ENCODE measurements at regions not wholly inside any gene's neighbourhood (a gene's known extent, or its start where the extent isn't known, plus 50 kb on each side); places are given as distances from the start of the nearest gene placed in this dataset.

GRCh38 chr11:105265845-105266244 lies 126.3 kb upstream of the CARD18 start:
- Mint-ChIP-seq H3K9me3 (no peaks in the 10 kb centered on the region), H3K4me3 (no peak overlapping the region), H3K27ac (no peak overlapping the region), H3K27me3 (peaks cover 4% of the 10 kb centered on the region), H3K36me3 (ENCODE audit: low read depth) (no peaks in the 10 kb centered on the region), H3K4me1 (ENCODE audit: low read depth) (peaks cover 5% of the 10 kb centered on the region)
- DNase-seq = no peak

GRCh38 chr11:105260976-105261375 lies 121.4 kb upstream of the CARD18 start:
- peaks cover 8% of the 10 kb centered on the region for H3K27me3 Mint-ChIP-seq
- H3K9me3 Mint-ChIP-seq = no peaks in the 10 kb centered on the region
- no peaks in the 10 kb centered on the region for H3K36me3 Mint-ChIP-seq (ENCODE audit: low read depth)
- H3K4me3 Mint-ChIP-seq = no peak overlapping the region
- H3K4me1 Mint-ChIP-seq (ENCODE audit: low read depth) = peaks cover 5% of the 10 kb centered on the region
- no peak for DNase-seq
- no peak overlapping the region for H3K27ac Mint-ChIP-seq

- no peaks in the 10 kb centered on the region for H3K36me3 Mint-ChIP-seq (ENCODE audit: low read depth)
These were observed 106.3 kb upstream of the CARD18 start for GRCh38 chr11:105245781-105246315.

GRCh38 chr11:105244160-105244825 lies 104.7 kb upstream of the CARD18 start:
- H3K4me3 Mint-ChIP-seq = no peak overlapping the region
- H3K4me1 Mint-ChIP-seq (ENCODE audit: low read depth) = no peaks in the 10 kb centered on the region
- no peak overlapping the region for H3K27ac Mint-ChIP-seq
- no peaks in the 10 kb centered on the region for H3K36me3 Mint-ChIP-seq (ENCODE audit: low read depth)
- H3K9me3 Mint-ChIP-seq = no peaks in the 10 kb centered on the region
- no peak for DNase-seq
- peaks cover 9% of the 10 kb centered on the region for H3K27me3 Mint-ChIP-seq

More at GRCh38 chr11:105245781-105246315, 106.3 kb upstream of the CARD18 start:
- H3K27me3 Mint-ChIP-seq = peaks cover 9% of the 10 kb centered on the region
- H3K4me3 Mint-ChIP-seq = no peak overlapping the region
- H3K27ac Mint-ChIP-seq = no peak overlapping the region
- H3K9me3 Mint-ChIP-seq = no peaks in the 10 kb centered on the region
- no peak for DNase-seq
- no peaks in the 10 kb centered on the region for H3K4me1 Mint-ChIP-seq (ENCODE audit: low read depth)

- Mint-ChIP-seq H3K4me1 (ENCODE audit: low read depth) (no peaks in the 10 kb centered on the region), H3K27ac (no peak overlapping the region), H3K9me3 (no peaks in the 10 kb centered on the region), H3K4me3 (no peak overlapping the region), H3K36me3 (ENCODE audit: low read depth) (no peaks in the 10 kb centered on the region), H3K27me3 (peaks cover 9% of the 10 kb centered on the region)
- DNase-seq = no peak
These were observed 101.6 kb upstream of the CARD18 start for GRCh38 chr11:105241136-105241535.

GRCh38 chr11:105236664-105237063 lies 97.1 kb upstream of the CARD18 start:
- no peaks in the 10 kb centered on the region for H3K4me1 Mint-ChIP-seq (ENCODE audit: low read depth)
- no peak overlapping the region for H3K4me3 Mint-ChIP-seq
- H3K9me3 Mint-ChIP-seq = no peaks in the 10 kb centered on the region

GRCh38 chr11:105233285-105233684 lies 93.7 kb upstream of the CARD18 start:
- no peaks in the 10 kb centered on the region for H3K4me1 Mint-ChIP-seq (ENCODE audit: low read depth)

More at GRCh38 chr11:105236664-105237063, 97.1 kb upstream of the CARD18 start:
- DNase-seq = no peak
- Mint-ChIP-seq H3K36me3 (ENCODE audit: low read depth) (no peaks in the 10 kb centered on the region), H3K27ac (no peak overlapping the region), H3K27me3 (peaks cover 9% of the 10 kb centered on the region)

GRCh38 chr11:105232021-105232420 lies 92.5 kb upstream of the CARD18 start:
- Mint-ChIP-seq H3K4me1 (ENCODE audit: low read depth) (no peaks in the 10 kb centered on the region), H3K4me3 (no peak overlapping the region), H3K36me3 (ENCODE audit: low read depth) (no peaks in the 10 kb centered on the region), H3K9me3 (no peaks in the 10 kb centered on the region), H3K27ac (no peak overlapping the region), H3K27me3 (peaks cover 8% of the 10 kb centered on the region)
- DNase-seq = no peak

More at GRCh38 chr11:105233285-105233684, 93.7 kb upstream of the CARD18 start:
- H3K4me3 Mint-ChIP-seq = no peak overlapping the region
- no peak for DNase-seq
- H3K36me3 Mint-ChIP-seq (ENCODE audit: low read depth) = no peaks in the 10 kb centered on the region
- peaks cover 8% of the 10 kb centered on the region for H3K27me3 Mint-ChIP-seq
- H3K27ac Mint-ChIP-seq = no peak overlapping the region
- no peaks in the 10 kb centered on the region for H3K9me3 Mint-ChIP-seq

GRCh38 chr11:105230586-105230985 lies 91.0 kb upstream of the CARD18 start:
- Mint-ChIP-seq H3K4me3 (no peak overlapping the region), H3K9me3 (no peaks in the 10 kb centered on the region), H3K36me3 (ENCODE audit: low read depth) (no peaks in the 10 kb centered on the region), H3K27ac (no peak overlapping the region), H3K27me3 (peaks cover 11% of the 10 kb centered on the region), H3K4me1 (ENCODE audit: low read depth) (no peaks in the 10 kb centered on the region)
- no peak for DNase-seq

- Mint-ChIP-seq H3K4me3 (no peak overlapping the region), H3K4me1 (ENCODE audit: low read depth) (no peaks in the 10 kb centered on the region), H3K27ac (no peak overlapping the region), H3K9me3 (no peaks in the 10 kb centered on the region), H3K36me3 (ENCODE audit: low read depth) (no peaks in the 10 kb centered on the region), H3K27me3 (peaks cover 11% of the 10 kb centered on the region)
- no peak for DNase-seq
These were observed 90.2 kb upstream of the CARD18 start for GRCh38 chr11:105229761-105230160.

- peaks cover 13% of the 10 kb centered on the region for H3K27me3 Mint-ChIP-seq
- no peak overlapping the region for H3K4me3 Mint-ChIP-seq
- no peaks in the 10 kb centered on the region for H3K9me3 Mint-ChIP-seq
- no peak for DNase-seq
- no peak overlapping the region for H3K27ac Mint-ChIP-seq
- H3K4me1 Mint-ChIP-seq (ENCODE audit: low read depth) = no peaks in the 10 kb centered on the region
- no peaks in the 10 kb centered on the region for H3K36me3 Mint-ChIP-seq (ENCODE audit: low read depth)
These were observed 89.7 kb upstream of the CARD18 start for GRCh38 chr11:105229257-105229656.

GRCh38 chr11:105227363-105227762 lies 87.8 kb upstream of the CARD18 start:
- no peaks in the 10 kb centered on the region for H3K36me3 Mint-ChIP-seq (ENCODE audit: low read depth)
- H3K4me1 Mint-ChIP-seq (ENCODE audit: low read depth) = no peaks in the 10 kb centered on the region
- no peak for DNase-seq
- H3K9me3 Mint-ChIP-seq = no peaks in the 10 kb centered on the region
- H3K27ac Mint-ChIP-seq = no peak overlapping the region
- H3K4me3 Mint-ChIP-seq = no peak overlapping the region
- H3K27me3 Mint-ChIP-seq = peaks cover 12% of the 10 kb centered on the region

GRCh38 chr11:105226766-105227165 lies 87.2 kb upstream of the CARD18 start:
- Mint-ChIP-seq H3K9me3 (no peaks in the 10 kb centered on the region), H3K36me3 (ENCODE audit: low read depth) (no peaks in the 10 kb centered on the region), H3K4me3 (no peak overlapping the region), H3K27me3 (peaks cover 11% of the 10 kb centered on the region), H3K27ac (no peak overlapping the region), H3K4me1 (ENCODE audit: low read depth) (no peaks in the 10 kb centered on the region)
- no peak for DNase-seq

GRCh38 chr11:105226091-105226490 lies 86.5 kb upstream of the CARD18 start:
- Mint-ChIP-seq H3K27ac (no peak overlapping the region), H3K27me3 (peaks cover 11% of the 10 kb centered on the region), H3K9me3 (no peaks in the 10 kb centered on the region), H3K4me3 (no peak overlapping the region), H3K4me1 (ENCODE audit: low read depth) (no peaks in the 10 kb centered on the region), H3K36me3 (ENCODE audit: low read depth) (no peaks in the 10 kb centered on the region)
- DNase-seq = no peak

GRCh38 chr11:105224482-105225253 lies 85.1 kb upstream of the CARD18 start:
- H3K36me3 Mint-ChIP-seq (ENCODE audit: low read depth) = no peaks in the 10 kb centered on the region

More at GRCh38 chr11:105224482-105225253, 85.1 kb upstream of the CARD18 start:
- no peaks in the 10 kb centered on the region for H3K9me3 Mint-ChIP-seq
- H3K27ac Mint-ChIP-seq = no peak overlapping the region
- no peak overlapping the region for H3K4me3 Mint-ChIP-seq
- no peak for DNase-seq
- peaks cover 9% of the 10 kb centered on the region for H3K27me3 Mint-ChIP-seq
- no peaks in the 10 kb centered on the region for H3K4me1 Mint-ChIP-seq (ENCODE audit: low read depth)

All from activated T-cell treated with anti-CD3 and anti-CD28 coated beads, Interleukin-2, amount 50 U/mL, for 24 hours (primary cell).